HG03575 (cell line): ENCODE measurements at regions not wholly inside any gene's neighbourhood (a gene's known extent, or its start where the extent isn't known, plus 50 kb on each side); places are given as distances from the start of the nearest gene placed in this dataset.

Experiments used
- ATAC-seq: cut with Tn5 transposase; IDR thresholded peaks from one replicate; pipeline ENCODE4 v1.9.1; 2021; ENCODE audit not compliant: unreplicated experiment, insufficient number of reproducible peaks, low FRiP score; ENCODE audit errors: extremely low read depth

GRCh38 chr10:105502058-105502457, 861.0 kb downstream of the SORCS3 start:
- no peak for ATAC-seq

- no peak for ATAC-seq
Measured at GRCh38 chr10:105494944-105495343, 853.9 kb downstream of the SORCS3 start.

GRCh38 chr10:105494303-105494702, 853.2 kb downstream of the SORCS3 start:
- no peak for ATAC-seq

- no peak for ATAC-seq
Measured at GRCh38 chr10:105473170-105473569, 832.1 kb downstream of the SORCS3 start.

GRCh38 chr10:105468759-105469158, 827.7 kb downstream of the SORCS3 start:
- no peak for ATAC-seq

GRCh38 chr10:105466521-105466920, 825.4 kb downstream of the SORCS3 start:
- ATAC-seq = no peak

GRCh38 chr10:105434970-105435369, 793.9 kb downstream of the SORCS3 start:
- no peak for ATAC-seq

GRCh38 chr10:105413997-105414396, 772.9 kb downstream of the SORCS3 start:
- ATAC-seq = no peak

GRCh38 chr10:105409370-105409769, 768.3 kb downstream of the SORCS3 start:
- ATAC-seq = no peak

GRCh38 chr10:105406488-105406887, 765.4 kb downstream of the SORCS3 start:
- no peak for ATAC-seq

GRCh38 chr10:105398202-105398601, 757.1 kb downstream of the SORCS3 start:
- no peak for ATAC-seq

- ATAC-seq = no peak
Measured at GRCh38 chr10:105391670-105392351, 750.7 kb downstream of the SORCS3 start.

GRCh38 chr10:105387971-105388370, 746.9 kb downstream of the SORCS3 start:
- ATAC-seq = no peak

- no peak for ATAC-seq
Measured at GRCh38 chr10:105383978-105384377, 742.9 kb downstream of the SORCS3 start.

GRCh38 chr10:105370692-105371091, 729.6 kb downstream of the SORCS3 start:
- ATAC-seq = no peak

- ATAC-seq = no peak
Measured at GRCh38 chr10:105359708-105360107, 718.6 kb downstream of the SORCS3 start.

GRCh38 chr10:105358911-105359310, 717.8 kb downstream of the SORCS3 start:
- ATAC-seq = no peak

GRCh38 chr10:105356626-105357025, 715.5 kb downstream of the SORCS3 start:
- ATAC-seq = no peak

GRCh38 chr10:105354010-105354409, 712.9 kb downstream of the SORCS3 start:
- no peak for ATAC-seq

GRCh38 chr10:105352827-105353226, 711.7 kb downstream of the SORCS3 start:
- ATAC-seq = no peak

GRCh38 chr10:105352281-105352680, 711.2 kb downstream of the SORCS3 start:
- no peak for ATAC-seq
